ENCODE measurements at regions not wholly inside any gene's neighbourhood (a gene's known extent, or its start where the extent isn't known, plus 50 kb on each side); places are given as distances from the start of the nearest gene placed in this dataset.

- peak; percentile 39 for TF ChIP-seq CTCF (conservative IDR thresholded peaks at IDR 0.05; ENCODE audit: low read depth, low read length)
- no peak for TF ChIP-seq EZH2phosphoT487 (IDR thresholded peaks at IDR 0.05; ENCODE audit: borderline replicate concordance, low read length)
Observed at GRCh38 chr7:25720427-25720826, 431.6 kb upstream of the NFE2L3 start.

Data from PC-3 (cell line).